Urinary bladder (tissue), 3 donors: ENCODE measurements at regions not wholly inside any gene's neighbourhood (a gene's known extent, or its start where the extent isn't known, plus 50 kb on each side); places are given as distances from the start of the nearest gene placed in this dataset.

ENCODE experiments used
- DNase-seq: peaks from one replicate; pipeline ENCODE4 v3.0.0-alpha.2; 2015; ENCODE audit errors: extremely low spot score
- H3K27ac ChIP-seq: one replicate; pipeline ENCODE4 v1.5.1; 2013; ENCODE audit warnings: low read depth, mild to moderate bottlenecking, moderate library complexity
- H3K36me3 ChIP-seq: one replicate; pipeline ENCODE4 v1.6.1; 2013; ENCODE audit warnings: mild to moderate bottlenecking, moderate library complexity; ENCODE audit not compliant: insufficient read depth
- H3K4me1 ChIP-seq: one replicate; pipeline ENCODE4 v1.6.1; 2013; ENCODE audit warnings: mild to moderate bottlenecking, moderate library complexity; ENCODE audit not compliant: insufficient read depth
- H3K4me3 ChIP-seq: one replicate; pipeline ENCODE4 v1.5.1; 2013; ENCODE audit warnings: low read depth, low read length
- WGBS: extraction: QIAGEN DNeasy Blood & Tissue Kit; methylation state at CpG from one replicate; pipeline ENCODE4 v1.1.7; 2013; 5-methylcytosine and 5-hydroxymethylcytosine counted together
- donor health status: healthy with polysubstance abuse.
- donor health status: healthy.

- H3K36me3 ChIP-seq = no peaks in the 10 kb centered on the region
- no peak for DNase-seq
- H3K4me3 ChIP-seq = no peak overlapping the region
- H3K27ac ChIP-seq = no peak overlapping the region
- 73% methylated on average over 7 of the region's 7 CpGs for WGBS
- H3K4me1 ChIP-seq = no peaks in the 10 kb centered on the region
These were observed 218.4 kb upstream of the KLF4 start for GRCh38 chr9:107707915-107708441.

DNA sequence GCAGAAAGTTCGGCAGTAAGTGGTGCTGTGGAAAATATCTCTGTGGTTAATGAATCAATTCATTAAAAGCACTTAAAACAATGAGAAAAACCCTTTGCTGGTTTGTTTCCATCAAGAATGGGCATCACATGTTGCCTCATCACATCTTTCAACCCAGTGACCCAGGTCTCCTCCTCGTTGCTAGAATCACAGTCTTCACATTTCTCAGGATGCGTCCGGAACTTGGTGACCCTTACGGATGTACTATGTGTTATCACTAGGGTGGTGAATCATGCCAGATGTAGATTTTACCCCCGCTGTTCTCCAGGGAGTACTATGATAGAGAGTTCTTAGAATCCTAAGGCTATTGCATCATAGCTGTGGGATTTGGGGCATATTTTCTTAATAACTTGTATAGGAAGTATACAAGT is 217.9 kb upstream of the KLF4 start:
- Histone ChIP-seq H3K4me1 (no peaks in the 10 kb centered on the region), H3K4me3 (no peak overlapping the region), H3K36me3 (no peaks in the 10 kb centered on the region), H3K27ac (no peak overlapping the region)
- WGBS = 64% methylated on average over 6 of the region's 6 CpGs
- no peak for DNase-seq

- Histone ChIP-seq H3K4me1 (no peaks in the 10 kb centered on the region), H3K27ac (no peak overlapping the region), H3K36me3 (no peaks in the 10 kb centered on the region), H3K4me3 (no peak overlapping the region)
- no peak for DNase-seq
- 83% methylated on average over 3 of the region's 3 CpGs for WGBS
These were observed 217.3 kb upstream of the KLF4 start for GRCh38 chr9:107706701-107707427.

DNA sequence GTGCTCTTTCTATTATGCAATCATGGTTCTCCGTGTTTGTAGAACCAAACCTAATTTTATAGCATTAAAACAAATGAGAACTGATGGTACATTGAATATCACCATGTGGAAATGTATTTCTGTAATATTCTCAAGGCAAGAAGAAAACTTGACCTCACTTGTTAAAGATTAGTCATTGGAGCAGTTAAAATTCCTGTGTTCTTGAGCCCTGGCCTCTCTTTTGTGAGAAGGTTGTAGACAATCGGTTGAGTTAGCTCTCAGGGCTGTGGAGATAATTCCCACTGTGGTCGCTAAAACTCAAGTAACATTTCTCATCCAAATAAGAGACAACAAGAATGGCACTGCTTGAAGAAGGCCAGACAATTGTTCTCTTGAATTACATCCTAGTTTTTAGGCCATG is 216.0 kb upstream of the KLF4 start:
- WGBS = 81% methylated on average over 3 of the region's 3 CpGs
- Histone ChIP-seq H3K27ac (no peak overlapping the region), H3K4me3 (no peak overlapping the region), H3K4me1 (no peaks in the 10 kb centered on the region), H3K36me3 (no peaks in the 10 kb centered on the region)
- no peak for DNase-seq

GRCh38 chr9:107704774-107705173 is 215.2 kb upstream of the KLF4 start:
- DNase-seq = no peak
- H3K27ac ChIP-seq = no peak overlapping the region
- peaks cover 1% of the 10 kb centered on the region for H3K4me1 ChIP-seq
- H3K4me3 ChIP-seq = no peak overlapping the region
- WGBS = 78% methylated on average over 1 of the region's 1 CpG
- H3K36me3 ChIP-seq = no peaks in the 10 kb centered on the region

DNA sequence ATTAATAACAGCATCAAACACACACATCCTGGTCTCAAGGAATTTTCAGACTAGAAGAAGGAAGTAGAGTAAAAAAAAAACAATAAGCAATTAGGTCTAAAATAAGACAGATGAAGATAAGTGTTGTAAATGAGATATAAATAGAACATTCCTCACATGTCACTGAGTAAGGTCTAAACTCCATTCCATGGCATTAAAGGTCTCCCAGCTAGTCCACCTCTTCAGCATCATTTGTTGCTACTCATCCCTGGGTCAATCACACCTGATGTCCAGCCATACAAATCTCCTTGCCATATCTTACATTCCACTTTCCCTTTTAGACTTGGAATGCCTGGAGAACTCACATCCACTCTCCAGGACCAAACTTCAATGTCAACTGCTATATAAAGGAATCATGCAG is 214.1 kb upstream of the KLF4 start:
- no peak for DNase-seq
- Histone ChIP-seq H3K4me3 (no peak overlapping the region), H3K4me1 (peaks cover 1% of the 10 kb centered on the region), H3K36me3 (no peaks in the 10 kb centered on the region), H3K27ac (no peak overlapping the region)

GRCh38 chr9:107700847-107701246 is 211.3 kb upstream of the KLF4 start:
- 40% methylated on average over 5 of the region's 5 CpGs for WGBS

GRCh38 chr9:107699231-107699630 is 209.7 kb upstream of the KLF4 start:
- no peak overlapping the region for H3K27ac ChIP-seq
- no peaks in the 10 kb centered on the region for H3K36me3 ChIP-seq
- H3K4me1 ChIP-seq = peaks cover 1% of the 10 kb centered on the region
- H3K4me3 ChIP-seq = no peak overlapping the region
- no peak for DNase-seq
- WGBS = 76% methylated on average over 6 of the region's 6 CpGs

More at GRCh38 chr9:107700847-107701246, 211.3 kb upstream of the KLF4 start:
- Histone ChIP-seq H3K36me3 (no peaks in the 10 kb centered on the region), H3K4me1 (peaks cover 1% of the 10 kb centered on the region), H3K4me3 (no peak overlapping the region), H3K27ac (no peak overlapping the region)
- DNase-seq = no peak

DNA sequence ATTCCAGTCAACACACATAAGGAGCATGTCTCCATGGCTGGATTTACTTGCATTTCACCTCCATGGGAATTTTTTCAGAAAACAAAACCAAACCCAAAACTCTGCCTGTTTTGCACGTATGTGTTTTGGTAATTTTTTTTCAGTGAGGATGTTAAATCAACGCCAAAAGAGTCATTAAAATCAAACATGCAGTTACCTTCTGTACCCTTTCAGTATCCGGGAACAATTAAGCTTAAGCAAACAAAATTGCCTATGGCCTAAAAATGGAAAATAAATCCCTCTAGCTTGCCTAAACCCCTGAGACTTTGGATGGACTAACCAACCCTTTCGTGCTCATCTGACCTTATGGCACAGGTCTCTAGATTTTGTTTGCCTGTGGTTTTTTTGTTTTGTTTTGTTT is 209.2 kb upstream of the KLF4 start:
- peaks cover 1% of the 10 kb centered on the region for H3K4me1 ChIP-seq
- no peak overlapping the region for H3K27ac ChIP-seq
- WGBS = 66% methylated on average over 4 of the region's 4 CpGs
- no peak for DNase-seq
- no peaks in the 10 kb centered on the region for H3K36me3 ChIP-seq
- H3K4me3 ChIP-seq = no peak overlapping the region

- WGBS = 89% methylated on average over 5 of the region's 5 CpGs
- Histone ChIP-seq H3K36me3 (no peaks in the 10 kb centered on the region), H3K4me1 (peaks cover 1% of the 10 kb centered on the region), H3K27ac (no peak overlapping the region), H3K4me3 (no peak overlapping the region)
- no peak for DNase-seq
These were observed 206.7 kb upstream of the KLF4 start for GRCh38 chr9:107696302-107696701.

DNA sequence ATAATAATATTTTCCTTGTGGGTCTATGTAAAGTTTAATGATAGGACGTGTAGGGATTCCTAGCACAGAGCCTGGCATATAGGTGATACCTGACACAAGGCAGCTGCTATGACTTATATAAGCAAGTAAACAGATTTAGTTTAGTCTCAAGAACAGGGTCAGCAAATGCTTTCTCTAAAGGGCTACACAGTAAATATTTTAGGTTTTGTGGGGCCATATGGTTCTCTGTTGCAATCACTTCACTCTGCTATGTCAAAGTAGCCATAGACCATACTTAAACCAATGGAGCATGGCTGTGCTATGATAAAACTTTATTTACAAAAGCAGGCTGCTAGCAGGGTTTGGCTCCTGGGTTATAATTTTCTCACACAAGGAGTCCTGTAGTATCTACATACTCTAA is 204.8 kb upstream of the KLF4 start:
- DNase-seq = no peak
- H3K27ac ChIP-seq = no peak overlapping the region
- WGBS = 85% methylated on average over 1 of the region's 1 CpG
- H3K4me3 ChIP-seq = no peak overlapping the region
- no peaks in the 10 kb centered on the region for H3K36me3 ChIP-seq
- H3K4me1 ChIP-seq = no peaks in the 10 kb centered on the region

GRCh38 chr9:107693625-107694326 is 204.2 kb upstream of the KLF4 start:
- 58% methylated on average over 7 of the region's 7 CpGs for whole genome bisulfite sequencing
- no peak overlapping the region for H3K4me3 ChIP-seq
- no peak for DNase-seq
- H3K4me1 ChIP-seq = no peaks in the 10 kb centered on the region
- no peak overlapping the region for H3K27ac ChIP-seq
- no peaks in the 10 kb centered on the region for H3K36me3 ChIP-seq

GRCh38 chr9:107691664-107692063 is 202.1 kb upstream of the KLF4 start:
- Histone ChIP-seq H3K4me3 (no peak overlapping the region), H3K27ac (no peak overlapping the region), H3K36me3 (no peaks in the 10 kb centered on the region), H3K4me1 (no peaks in the 10 kb centered on the region)
- WGBS = 78% methylated on average over 2 of the region's 2 CpGs
- DNase-seq = no peak

- Histone ChIP-seq H3K4me1 (no peaks in the 10 kb centered on the region), H3K4me3 (no peak overlapping the region), H3K27ac (no peak overlapping the region), H3K36me3 (no peaks in the 10 kb centered on the region)
- 65% methylated on average over 5 of the region's 5 CpGs for WGBS
- DNase-seq = no peak
These were observed 200.5 kb upstream of the KLF4 start for GRCh38 chr9:107690021-107690420.
